T-cell (primary cell): ENCODE measurements at regions not wholly inside any gene's neighbourhood (a gene's known extent, or its start where the extent isn't known, plus 50 kb on each side); places are given as distances from the start of the nearest gene placed in this dataset.

Experiments
- ATAC-seq, 4 experiments: fragments of 200-7000 bp in 3 of 4; fragments of 150-1000 bp in 1 of 4; cut with Tn5 transposase; replicated peaks in 1 of 4; 1 replicate in 3 of 4; 2 replicates in 1 of 4; pipeline ENCODE4 v1.10.0; 2021; ENCODE audit warnings: moderate library complexity in 3 of 4, mild to moderate bottlenecking in 2 of 4, moderate number of reproducible peaks in 1 of 4
- CTCF ChIA-PET, 2 donors: fragments of 300-600 bp; sonication (Branson Sonifier 250); formaldehyde crosslinking; loops; one replicate each; lab custom pipeline; 2022; ENCODE audit warnings: antibody characterized with exemption in 2 of 2; lab: Charles Lee
- POLR2A ChIA-PET, 2 donors: fragments of 300-600 bp; sonication (Branson Sonifier 250); formaldehyde crosslinking; loops; one replicate each; lab custom pipeline; 2022; ENCODE audit warnings: antibody characterized with exemption in 2 of 2; lab: Charles Lee
- DNase-seq, 35 experiments: peaks; one replicate each; pipeline versions ENCODE4 v3.0.0 to v3.0.0-alpha.2; 2013 to 2023
- H3K27ac ChIP-seq: one replicate; pipeline ENCODE4 v1.5.1; 2013; ENCODE audit warnings: low read length
- H3K27me3 ChIP-seq, 2 experiments: replicated peaks in 1 of 2; 1 replicate in 1 of 2; 2 replicates in 1 of 2; pipeline versions ENCODE4 v1.6.1 to v1.7.0; 2013; ENCODE audit warnings: low read length in 1 of 2, mixed read lengths in 1 of 2; ENCODE audit not compliant: control insufficient read depth in 2 of 2, insufficient read depth in 2 of 2; ENCODE audit errors: extremely low read depth in 1 of 2
- H3K36me3 ChIP-seq, 2 donors: 1 replicate in 1 of 2; 2 replicates in 1 of 2; pipeline versions ENCODE4 v1.6.1 to v1.7.0; 2013; ENCODE audit warnings: low read length in 1 of 2; ENCODE audit not compliant: control insufficient read depth in 2 of 2, insufficient read depth in 1 of 2; ENCODE audit errors: extremely low read depth in 1 of 2
- H3K4me1 ChIP-seq, 2 experiments: 1 replicate in 1 of 2; 2 replicates in 1 of 2; pipeline versions ENCODE4 v1.6.1 to v1.7.0; 2013; ENCODE audit warnings: low read length in 2 of 2, mixed read lengths in 1 of 2; ENCODE audit not compliant: insufficient read depth in 2 of 2, control insufficient read depth in 1 of 2; ENCODE audit errors: extremely low read depth in 1 of 2
- H3K4me3 ChIP-seq, 2 donors: 1 replicate in 1 of 2; 2 replicates in 1 of 2; pipeline versions ENCODE4 v1.5.1 to v1.7.0; 2013; ENCODE audit warnings: mild to moderate bottlenecking in 2 of 2, low read length in 1 of 2, moderate library complexity in 1 of 2; ENCODE audit not compliant: control insufficient read depth in 1 of 2; ENCODE audit errors: extremely low read depth in 1 of 2
- H3K9me3 ChIP-seq: 2 replicates; pipeline ENCODE4 v1.7.0; 2013
- H3K27ac Mint-ChIP-seq, 2 donors: one replicate each; pipeline ENCODE4 v1.8.0; 2020 to 2021; ENCODE audit warnings: mild to moderate bottlenecking in 2 of 2, mixed read lengths in 2 of 2
- H3K27me3 Mint-ChIP-seq, 2 donors: one replicate each; pipeline ENCODE4 v1.8.0; 2021 to 2022; ENCODE audit warnings: mixed read lengths in 2 of 2
- H3K36me3 Mint-ChIP-seq: one replicate; pipeline ENCODE4 v1.8.0; 2021; ENCODE audit warnings: mixed read lengths
- H3K4me1 Mint-ChIP-seq, 3 donors: one replicate each; pipeline ENCODE4 v1.8.0; 2020 to 2022; ENCODE audit warnings: mixed read lengths in 3 of 3, mild to moderate bottlenecking in 1 of 3
- H3K4me3 Mint-ChIP-seq, 3 donors: one replicate each; pipeline ENCODE4 v1.8.0; 2020 to 2022; ENCODE audit warnings: mild to moderate bottlenecking in 3 of 3, mixed read lengths in 3 of 3, moderate library complexity in 3 of 3
- H3K9me3 Mint-ChIP-seq, 3 donors: one replicate each; pipeline ENCODE4 v1.8.0; 2020 to 2022; ENCODE audit warnings: mixed read lengths in 3 of 3
- WGBS: methylation state at CpG from one replicate; pipeline ENCODE4 v1.1.5; 2013; ENCODE audit warnings: missing lambda C conversion rate; ENCODE audit not compliant: insufficient coverage; 5-methylcytosine and 5-hydroxymethylcytosine counted together

DNA sequence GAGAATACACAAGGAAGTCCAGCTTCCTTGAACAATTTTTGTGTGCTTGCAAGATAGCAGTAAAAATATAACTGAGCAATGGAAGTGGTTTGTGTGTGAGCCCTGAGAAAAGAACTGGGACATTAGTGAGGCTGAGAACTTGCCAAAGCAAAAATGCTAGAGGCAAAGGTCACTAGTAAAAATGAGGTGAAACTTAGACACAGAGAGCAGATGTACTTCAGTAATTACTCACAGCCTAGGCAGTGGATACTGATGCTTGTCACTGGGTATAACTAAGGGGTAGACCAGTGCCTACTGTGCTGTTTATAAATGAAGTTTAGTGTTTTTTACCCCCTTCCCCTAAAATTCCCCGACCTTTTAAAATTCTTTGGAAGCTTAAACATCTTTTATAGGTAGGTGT, 450.1 kb downstream of the LPIN1 start:
- peaks cover 5 to 8% of the 10 kb centered on the region in 2 experiments for H3K4me1 ChIP-seq
- no CpG with 5 or more reads among the region's 1 CpG for WGBS
- Mint-ChIP-seq H3K4me1 (peaks cover 17 to 25% (median 21%) of the 10 kb centered on the region in 3 donors), H3K9me3 (peaks cover 0 to 17% (median 2%) of the 10 kb centered on the region in 3 donors), H3K4me3 (no peak overlapping the region), H3K36me3 (no peaks in the 10 kb centered on the region), H3K27ac (no peak overlapping the region), H3K27me3 (no peaks in the 10 kb centered on the region)
- DNase-seq (no peak), ATAC-seq (no peak)
- H3K9me3 ChIP-seq = no peaks in the 10 kb centered on the region
- H3K27ac ChIP-seq = no peak overlapping the region
- ChIA-PET POLR2A (interaction anchor here (0.6 to 0.8 kb wide), 2 partner anchors 17 to 25 kb away, joined by 4 to 12 read pairs; no protein-coding TSS in a partner anchor), CTCF (no interaction called here)
- H3K36me3 ChIP-seq = no peaks in the 10 kb centered on the region
- no peak overlapping the region for H3K4me3 ChIP-seq
- no peaks in the 10 kb centered on the region for H3K27me3 ChIP-seq

DNA sequence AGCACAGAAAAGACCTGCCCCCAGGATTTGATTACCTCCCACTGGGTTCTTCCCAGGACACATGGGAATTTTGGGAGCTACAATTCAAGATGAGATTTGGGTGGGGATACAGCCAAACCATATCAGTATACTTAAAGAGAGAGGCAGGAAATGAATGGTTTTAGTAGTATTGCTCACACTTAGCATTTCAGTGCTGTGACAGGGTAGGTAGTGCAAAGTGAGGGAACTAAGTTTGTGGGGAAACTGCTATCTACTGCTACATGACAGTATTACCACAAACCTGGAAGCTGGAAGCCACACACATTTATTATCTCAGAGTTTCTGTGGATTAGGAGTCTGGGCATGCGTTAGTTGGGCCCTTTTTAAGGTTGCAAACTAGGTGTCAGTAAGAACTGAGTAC, 450.7 kb downstream of the LPIN1 start:
- WGBS = no CpG with 5 or more reads among the region's 1 CpG
- Histone ChIP-seq H3K9me3 (no peaks in the 10 kb centered on the region), H3K36me3 (no peaks in the 10 kb centered on the region), H3K27me3 (no peaks in the 10 kb centered on the region), H3K4me3 (no peak overlapping the region), H3K27ac (no peak overlapping the region), H3K4me1 (peaks cover 5 to 8% of the 10 kb centered on the region in 2 experiments)
- DNase-seq = no peak
- no peak for ATAC-seq
- H3K27ac Mint-ChIP-seq = no peak overlapping the region
- no peaks in the 10 kb centered on the region for H3K27me3 Mint-ChIP-seq
- CTCF ChIA-PET = no interaction called here
- H3K36me3 Mint-ChIP-seq = no peaks in the 10 kb centered on the region
- POLR2A ChIA-PET = interaction anchor here in 1 of 2 donors (0.8 kb wide), 1 partner anchor 24 kb away, joined by 4 read pairs; no protein-coding TSS in a partner anchor
- peaks cover 16 to 29% (median 17%) of the 10 kb centered on the region in 3 donors for H3K4me1 Mint-ChIP-seq
- peaks cover 0 to 17% (median 2%) of the 10 kb centered on the region in 3 donors for H3K9me3 Mint-ChIP-seq
- H3K4me3 Mint-ChIP-seq = no peak overlapping the region

DNA sequence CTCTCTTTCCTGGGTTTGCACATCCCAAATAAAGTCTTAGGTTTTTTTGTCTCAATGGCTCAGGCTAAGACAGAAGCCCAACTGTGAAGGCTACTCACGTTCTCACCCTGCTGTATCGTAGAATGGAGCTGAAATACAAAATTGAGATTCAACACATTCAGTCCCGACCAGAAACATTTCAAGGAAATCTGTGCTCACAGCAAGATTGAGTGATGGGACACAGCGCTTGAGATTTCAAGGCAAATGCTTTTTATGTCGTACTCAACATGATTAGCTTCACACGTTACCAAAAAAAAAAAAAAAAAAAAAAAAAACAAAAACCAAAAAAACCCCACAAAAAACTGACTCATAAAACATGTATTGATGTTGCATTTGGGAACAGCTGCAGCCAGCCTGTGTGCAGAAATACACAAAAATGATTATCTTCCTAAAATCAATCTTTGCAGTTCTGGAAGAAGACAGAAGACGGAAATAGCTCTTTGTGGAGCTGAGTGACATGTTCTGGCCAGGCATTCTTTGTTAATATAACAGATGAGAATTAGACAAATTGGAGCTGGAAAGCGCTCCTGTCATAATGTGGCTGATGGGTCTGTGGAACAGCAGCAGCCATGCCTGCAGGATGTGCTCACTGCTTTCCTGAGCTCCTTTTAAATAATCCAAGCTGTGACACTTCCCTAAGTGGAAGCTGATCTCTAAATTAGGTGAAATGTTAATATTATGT, 453.2 kb downstream of the LPIN1 start:
- no peaks in the 10 kb centered on the region for H3K27me3 Mint-ChIP-seq
- Histone ChIP-seq H3K36me3 (no peaks in the 10 kb centered on the region), H3K27me3 (no peaks in the 10 kb centered on the region), H3K4me3 (no peak overlapping the region), H3K27ac (no peak overlapping the region), H3K9me3 (no peaks in the 10 kb centered on the region), H3K4me1 (no peaks in the 10 kb centered on the region)
- ChIA-PET CTCF (interaction anchor here (0.6 kb wide), 3 partner anchors 10 to 64 kb away, joined by 3 to 11 read pairs (median 4); no protein-coding TSS in a partner anchor), POLR2A (interaction anchor here (0.6 kb wide), 4 partner anchors 11 to 353 kb away, joined by 3 to 10 read pairs (median 6); no protein-coding TSS in a partner anchor)
- no peak for DNase-seq
- no peak overlapping the region for H3K4me3 Mint-ChIP-seq
- no peak for ATAC-seq
- peaks cover 2 to 14% (median 3%) of the 10 kb centered on the region in 3 donors for H3K4me1 Mint-ChIP-seq
- WGBS = 100% methylated on average over 5 of the region's 8 CpGs
- no peaks in the 10 kb centered on the region for H3K36me3 Mint-ChIP-seq
- peaks cover 0 to 13% (median 2%) of the 10 kb centered on the region in 3 donors for H3K9me3 Mint-ChIP-seq
- H3K27ac Mint-ChIP-seq = no peak overlapping the region

DNA sequence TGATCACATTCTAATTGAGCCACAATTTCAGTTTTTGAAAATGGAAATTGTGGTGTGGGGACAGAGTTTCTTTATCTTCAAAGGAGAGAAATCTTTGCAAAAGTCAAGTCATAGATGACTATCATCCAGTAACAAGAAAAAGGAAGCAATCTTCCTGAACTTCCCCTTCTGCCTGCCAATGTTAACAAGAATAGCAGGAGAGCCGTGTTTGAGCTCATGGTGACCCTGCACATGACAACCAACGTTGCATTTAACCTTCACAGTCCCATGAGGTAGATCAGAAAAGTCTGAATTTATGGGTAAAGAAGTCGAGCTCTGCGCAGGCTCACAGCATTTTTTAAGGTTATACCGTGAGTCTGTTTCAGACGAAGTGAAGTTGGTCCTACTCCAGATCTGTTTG, 454.9 kb downstream of the LPIN1 start:
- ATAC-seq (no peak), DNase-seq (no peak)
- ChIA-PET CTCF (no interaction called here), POLR2A (no interaction called here)
- H3K27ac ChIP-seq = no peak overlapping the region
- H3K4me3 ChIP-seq = no peak overlapping the region
- Mint-ChIP-seq H3K9me3 (peaks cover 0 to 17% (median 2%) of the 10 kb centered on the region in 3 donors), H3K4me3 (no peak overlapping the region), H3K27ac (no peak overlapping the region), H3K4me1 (peaks cover 2 to 11% (median 3%) of the 10 kb centered on the region in 3 donors), H3K36me3 (no peaks in the 10 kb centered on the region), H3K27me3 (no peaks in the 10 kb centered on the region)
- no peaks in the 10 kb centered on the region for H3K4me1 ChIP-seq
- no peaks in the 10 kb centered on the region for H3K27me3 ChIP-seq
- WGBS = 95% methylated on average over 4 of the region's 6 CpGs
- no peaks in the 10 kb centered on the region for H3K9me3 ChIP-seq
- H3K36me3 ChIP-seq = no peaks in the 10 kb centered on the region

DNA sequence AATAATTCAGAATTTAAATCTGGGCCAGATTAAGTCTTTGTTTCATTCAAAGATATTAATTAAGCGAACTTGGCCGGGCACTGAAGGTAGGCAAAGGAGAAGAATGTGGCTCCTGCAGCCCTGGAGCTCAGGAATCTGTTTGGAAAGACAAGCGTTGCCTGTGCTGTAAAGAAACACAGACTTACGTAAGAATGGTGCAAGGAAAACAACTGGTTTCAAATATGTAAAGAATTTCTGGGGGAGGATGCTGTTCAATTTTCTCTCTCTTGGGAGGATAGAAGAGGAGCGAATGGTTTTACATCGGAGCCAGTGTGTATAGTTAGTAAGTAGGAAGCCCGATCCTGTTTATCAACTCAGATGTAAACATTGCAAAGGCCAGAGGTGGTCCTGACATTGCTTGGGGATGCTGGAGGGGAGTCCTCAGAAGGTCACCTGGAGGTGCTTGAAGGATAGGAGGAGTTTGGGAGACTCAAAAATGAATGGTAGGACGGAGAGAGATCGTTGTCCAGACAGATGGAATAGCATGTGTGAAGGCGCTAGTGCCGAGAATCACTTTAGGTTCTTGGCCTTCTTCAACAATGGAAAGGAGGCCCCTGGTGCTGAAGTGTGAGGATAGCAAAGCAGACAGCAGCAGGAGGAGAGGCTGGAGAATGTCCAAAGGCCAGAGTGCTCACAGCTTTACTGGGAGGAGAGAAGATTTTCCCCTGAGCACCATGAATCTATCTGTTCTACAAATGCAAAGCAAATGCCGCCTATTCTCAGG, 456.1 kb downstream of the LPIN1 start:
- Mint-ChIP-seq H3K27ac (no peak overlapping the region), H3K27me3 (no peaks in the 10 kb centered on the region), H3K36me3 (no peaks in the 10 kb centered on the region), H3K4me3 (no peak overlapping the region), H3K4me1 (peaks cover 0 to 8% (median 3%) of the 10 kb centered on the region in 3 donors), H3K9me3 (peaks cover 0 to 10% (median 0%) of the 10 kb centered on the region in 3 donors)
- Histone ChIP-seq H3K27ac (no peak overlapping the region), H3K4me1 (no peaks in the 10 kb centered on the region), H3K4me3 (no peak overlapping the region), H3K36me3 (no peaks in the 10 kb centered on the region), H3K9me3 (no peaks in the 10 kb centered on the region), H3K27me3 (no peaks in the 10 kb centered on the region)
- no peak for ATAC-seq
- DNase-seq = no peak
- CTCF ChIA-PET = no interaction called here
- POLR2A ChIA-PET = no interaction called here
- WGBS = 98% methylated on average over 9 of the region's 12 CpGs

DNA sequence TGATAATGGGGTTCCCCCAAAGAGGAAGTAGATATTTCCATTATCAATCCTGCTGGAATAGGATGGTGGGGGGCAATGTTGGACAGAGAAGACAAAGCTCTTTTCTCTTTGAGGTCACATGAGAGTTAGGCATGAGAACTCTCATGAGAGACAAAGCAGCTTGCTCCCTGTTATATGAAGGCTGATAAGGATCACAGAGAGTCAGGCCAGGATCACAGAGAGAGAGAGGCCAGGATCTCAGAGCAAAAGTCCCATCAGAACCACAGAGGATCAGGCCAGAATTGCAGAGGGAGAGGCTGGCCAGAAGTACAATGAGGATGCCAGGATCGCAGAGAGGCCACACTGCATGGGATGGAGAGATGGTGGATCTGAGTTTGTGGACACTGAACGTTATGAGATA, 457.1 kb downstream of the LPIN1 start:
- H3K36me3 Mint-ChIP-seq = no peaks in the 10 kb centered on the region
- H3K27me3 Mint-ChIP-seq = no peaks in the 10 kb centered on the region
- ChIA-PET CTCF (no interaction called here), POLR2A (no interaction called here)
- DNase-seq (no peak), ATAC-seq (no peak)
- no peak overlapping the region for H3K27ac Mint-ChIP-seq
- Histone ChIP-seq H3K4me1 (no peaks in the 10 kb centered on the region), H3K4me3 (no peak overlapping the region), H3K36me3 (no peaks in the 10 kb centered on the region), H3K27me3 (no peaks in the 10 kb centered on the region), H3K27ac (no peak overlapping the region), H3K9me3 (no peaks in the 10 kb centered on the region)
- H3K9me3 Mint-ChIP-seq = peaks cover 0 to 4% (median 0%) of the 10 kb centered on the region in 3 donors
- H3K4me1 Mint-ChIP-seq = peaks cover 0 to 8% (median 3%) of the 10 kb centered on the region in 3 donors
- no peak overlapping the region for H3K4me3 Mint-ChIP-seq
- WGBS = 100% methylated on average over 2 of the region's 2 CpGs
